NOMO-1 treated with DMSO at 0.1 percent for 48 hours (cell line): ENCODE measurements at regions not wholly inside any gene's neighbourhood (a gene's known extent, or its start where the extent isn't known, plus 50 kb on each side); places are given as distances from the start of the nearest gene placed in this dataset.
"Not testable (repeated sequence)": the region's sequence is repeated elsewhere in the genome, so short reads cannot be mapped to it uniquely, and the experiment has no call there.

Source experiments
- DNase-seq: peaks from one replicate; lab custom pipeline; 2025; ENCODE audit not compliant: unreplicated experiment; lab: John Stamatoyannopoulos, UW

DNA sequence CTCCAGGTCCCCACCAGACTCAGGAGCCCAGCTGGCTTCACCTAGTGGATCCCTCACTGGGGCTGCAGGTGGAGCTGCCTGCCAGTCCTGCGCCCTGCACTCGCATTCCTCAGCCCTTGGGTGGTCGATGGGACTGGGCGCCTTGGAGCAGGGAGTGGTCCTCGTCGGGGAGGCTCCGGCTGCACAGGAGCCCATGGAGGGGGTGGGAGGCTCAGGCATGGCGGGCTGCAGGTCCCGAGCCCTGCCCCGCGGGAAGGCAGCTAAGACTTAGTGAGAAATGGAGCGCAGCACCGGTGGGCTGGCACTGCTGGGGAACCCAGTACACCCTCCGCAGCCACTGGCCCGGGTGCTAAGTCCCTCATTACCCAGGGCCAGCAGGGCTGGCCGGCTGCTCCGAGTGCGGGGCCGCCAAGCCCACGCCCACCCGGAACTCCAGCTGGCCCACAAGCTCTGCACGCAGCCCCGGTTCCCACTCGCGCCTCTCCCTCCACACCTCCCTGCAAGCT lies 203.4 kb downstream of the DSC3 start:
- not testable (repeated sequence) for DNase-seq

GRCh38 chr18:30828700-30829099 lies 213.8 kb downstream of the DSC3 start:
- DNase-seq = no peak

DNA sequence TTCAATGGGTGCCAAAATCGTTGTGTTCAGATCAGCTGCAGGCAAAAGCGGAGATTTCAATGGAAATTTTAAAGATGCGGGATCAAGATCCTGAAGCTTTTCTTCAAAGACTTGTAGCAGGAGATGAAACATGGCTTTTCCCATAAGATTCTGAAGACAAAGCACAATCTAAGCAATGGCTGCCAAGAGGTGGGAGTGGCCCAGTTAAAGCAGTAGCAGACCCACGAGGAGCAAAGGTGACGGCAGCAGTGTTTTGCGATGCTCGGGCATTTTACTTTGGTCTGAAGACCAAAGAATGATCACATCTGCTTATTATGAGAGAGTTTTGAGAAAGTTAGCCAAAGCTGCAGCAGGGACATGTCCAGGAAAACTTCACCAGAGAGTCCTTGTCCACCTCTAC lies 222.9 kb downstream of the DSC3 start:
- no peak for DNase-seq

DNA sequence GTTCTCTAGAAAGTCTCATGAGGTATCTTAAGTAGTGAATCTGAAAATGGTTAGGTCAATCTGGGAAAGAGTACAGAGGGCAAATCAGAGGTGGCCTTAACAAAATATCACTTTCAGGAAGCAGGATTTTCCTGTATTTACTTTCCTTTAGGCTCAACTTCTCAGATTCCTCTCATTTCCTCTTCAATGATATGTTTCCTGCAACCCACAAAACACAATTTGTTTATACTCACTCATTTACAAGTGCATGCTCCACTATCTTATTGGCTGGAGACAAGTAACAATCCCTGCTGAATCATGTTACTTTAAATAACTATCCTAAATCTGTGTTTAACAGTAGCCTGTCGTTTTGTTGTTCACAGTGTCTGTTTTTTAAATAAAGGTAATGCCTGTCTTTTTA lies 228.1 kb downstream of the DSC3 start:
- DNase-seq = no peak

GRCh38 chr18:30811580-30811979 lies 231.0 kb downstream of the DSC3 start:
- no peak for DNase-seq

DNA sequence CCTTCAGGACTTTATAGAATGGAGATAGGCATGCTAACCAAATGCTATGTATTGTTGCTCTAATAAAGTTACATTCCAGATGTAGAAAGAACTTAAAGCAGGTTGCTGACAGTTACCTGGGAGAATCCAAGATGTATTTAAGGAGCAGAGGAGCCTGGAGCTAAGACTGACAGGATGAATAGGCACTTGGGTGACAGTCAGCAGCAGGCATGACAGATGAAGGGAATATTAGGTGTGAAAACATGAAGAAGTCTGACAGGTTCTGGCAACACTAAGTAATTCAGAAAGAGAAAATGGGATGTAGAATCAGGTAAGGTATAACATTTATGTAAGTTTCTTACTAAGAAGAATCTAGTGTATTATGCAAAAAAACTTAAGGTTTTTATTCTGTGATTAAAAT lies 232.0 kb downstream of the DSC3 start:
- DNase-seq = no peak

GRCh38 chr18:30806823-30807222 lies 235.7 kb downstream of the DSC3 start:
- no peak for DNase-seq

DNA sequence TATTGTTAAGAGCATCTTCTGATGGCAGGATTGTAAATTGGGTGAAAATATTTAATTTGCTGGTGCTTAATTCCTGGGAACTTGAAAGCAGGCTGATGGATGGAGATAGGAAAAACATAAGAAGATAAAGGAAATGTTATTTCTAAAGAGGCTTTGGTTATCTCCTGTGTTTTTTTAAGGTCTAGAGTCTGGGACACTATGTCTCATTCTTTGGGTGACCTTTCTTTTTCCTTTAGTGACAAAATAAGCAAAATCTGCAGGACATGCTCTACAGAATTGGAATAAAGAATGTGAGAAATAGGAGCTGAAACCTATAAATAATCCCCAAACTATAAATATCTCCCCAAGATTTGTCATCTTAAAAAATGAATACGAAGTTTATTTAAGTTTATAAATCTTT lies 241.7 kb downstream of the DSC3 start:
- no peak for DNase-seq

DNA sequence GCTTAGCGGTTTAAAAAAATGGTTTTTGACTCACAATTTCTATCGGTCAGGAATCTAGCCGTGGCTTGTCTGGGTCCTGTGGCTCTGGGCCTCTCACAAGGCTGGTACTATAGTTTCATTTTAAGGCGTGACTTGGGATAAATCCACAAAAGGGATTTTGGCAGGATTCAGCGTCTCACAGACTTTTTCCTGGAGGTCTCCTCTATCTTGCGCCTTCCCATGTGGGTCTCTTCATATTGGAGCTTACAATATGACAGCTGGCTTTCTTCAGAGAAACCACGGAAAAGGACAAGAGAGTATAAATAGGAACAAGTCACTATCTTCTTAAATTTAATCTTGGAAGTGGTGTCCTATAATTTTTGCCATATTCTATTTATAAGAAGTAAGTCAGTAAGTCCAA lies 250.5 kb downstream of the DSC3 start:
- no peak for DNase-seq

DNA sequence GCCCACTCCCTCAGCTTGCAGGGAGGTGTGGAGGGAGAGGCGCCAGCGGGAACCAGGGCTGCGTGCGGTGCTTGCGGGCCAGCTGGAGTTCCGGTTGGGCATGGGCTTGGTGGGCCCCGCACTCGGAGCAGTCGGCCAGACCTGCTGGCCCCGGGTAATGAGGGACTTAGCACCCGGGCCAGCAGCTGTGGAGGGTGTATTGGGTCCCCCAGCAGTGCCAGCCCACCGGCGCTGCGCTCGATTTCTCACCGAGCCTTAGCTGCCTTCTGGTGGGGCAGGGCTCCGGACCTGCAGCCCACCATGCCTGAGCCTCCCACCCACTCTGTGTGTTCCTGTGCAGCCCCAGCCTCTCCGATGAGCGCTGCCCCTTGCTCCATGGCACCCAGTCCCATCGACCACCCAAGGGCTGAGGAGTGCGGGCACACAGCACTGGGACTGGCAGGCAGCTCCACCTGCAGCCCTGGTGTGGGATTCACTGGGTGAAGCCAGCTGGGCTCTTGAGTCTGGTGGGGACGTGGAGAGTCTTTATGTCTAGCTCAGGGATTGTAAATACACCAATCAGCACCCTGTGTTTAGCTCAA lies 254.0 kb downstream of the DSC3 start:
- not testable (repeated sequence) for DNase-seq

- no peak for DNase-seq
These were observed 255.1 kb downstream of the DSC3 start for GRCh38 chr18:30787410-30787809.

DNA sequence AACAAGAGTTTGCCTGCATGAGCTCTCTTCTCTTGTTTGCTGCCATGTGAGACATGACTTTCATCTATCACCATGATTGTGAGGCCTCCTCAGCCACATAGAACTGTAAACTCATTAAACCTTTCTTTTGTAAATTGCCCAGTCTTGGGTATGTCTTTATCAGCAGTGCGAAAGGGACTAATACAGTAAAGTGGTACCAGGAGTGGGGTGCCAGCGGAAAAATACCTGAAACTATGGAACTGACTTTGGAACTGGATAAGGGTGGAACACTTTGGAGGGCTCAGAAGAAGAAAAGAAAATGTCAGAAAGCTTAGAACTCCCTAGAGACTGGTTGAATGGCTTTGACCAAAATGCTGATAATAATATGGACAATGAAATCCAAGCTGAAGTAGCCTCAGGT lies 260.9 kb downstream of the DSC3 start:
- DNase-seq = no peak

GRCh38 chr18:30775629-30776028 lies 266.9 kb downstream of the DSC3 start:
- no peak for DNase-seq

GRCh38 chr18:30772170-30772569 lies 270.4 kb downstream of the DSC3 start:
- not testable (repeated sequence) for DNase-seq

GRCh38 chr18:30766053-30766452 lies 276.5 kb downstream of the DSC3 start:
- no peak for DNase-seq

GRCh38 chr18:30765247-30765646 lies 277.3 kb downstream of the DSC3 start:
- no peak for DNase-seq

DNA sequence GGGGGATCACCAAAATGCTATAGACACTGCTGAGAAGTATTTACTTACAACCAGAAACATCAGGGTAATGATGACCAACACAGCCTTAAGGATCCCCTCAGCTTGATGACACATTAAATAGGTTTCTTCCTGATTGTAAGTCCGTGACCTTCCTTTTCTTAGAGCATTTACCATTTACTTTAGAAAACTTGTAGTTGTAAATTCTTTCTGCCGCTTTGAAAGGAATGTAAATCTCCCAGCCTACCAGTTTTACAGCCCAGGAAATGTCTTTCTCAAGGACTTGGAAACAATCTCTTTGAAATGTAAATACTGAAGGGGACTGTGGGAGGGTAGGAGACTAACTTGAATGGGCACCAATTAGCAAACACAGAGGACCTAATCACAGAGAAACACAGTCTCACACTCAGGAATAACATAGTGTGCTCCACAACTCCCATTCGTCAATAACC lies 278.6 kb downstream of the DSC3 start:
- no peak for DNase-seq

DNA sequence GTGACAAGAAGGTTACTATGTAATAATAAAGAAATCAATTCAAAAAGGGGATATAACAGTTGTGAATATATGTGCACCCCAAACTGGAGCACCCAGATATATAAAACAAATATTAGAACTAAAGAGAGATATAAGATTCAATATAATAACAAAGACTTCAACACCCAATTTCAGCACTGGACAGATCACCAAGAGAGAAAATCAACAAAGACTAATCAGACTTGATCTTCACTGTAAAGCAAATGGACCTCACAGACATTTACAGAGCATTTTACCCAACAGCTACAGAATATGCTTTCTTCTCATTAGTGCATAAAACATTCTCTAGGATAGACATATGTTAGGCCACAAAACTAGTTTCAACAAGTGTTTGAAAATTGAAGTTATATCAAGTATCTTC lies 287.7 kb downstream of the DSC3 start:
- DNase-seq = no peak

GRCh38 chr18:30748541-30748940 lies 294.0 kb downstream of the DSC3 start:
- peak; percentile 91 for DNase-seq

- no peak for DNase-seq
These were observed 296.3 kb downstream of the DSC3 start for GRCh38 chr18:30746224-30746623.

DNA sequence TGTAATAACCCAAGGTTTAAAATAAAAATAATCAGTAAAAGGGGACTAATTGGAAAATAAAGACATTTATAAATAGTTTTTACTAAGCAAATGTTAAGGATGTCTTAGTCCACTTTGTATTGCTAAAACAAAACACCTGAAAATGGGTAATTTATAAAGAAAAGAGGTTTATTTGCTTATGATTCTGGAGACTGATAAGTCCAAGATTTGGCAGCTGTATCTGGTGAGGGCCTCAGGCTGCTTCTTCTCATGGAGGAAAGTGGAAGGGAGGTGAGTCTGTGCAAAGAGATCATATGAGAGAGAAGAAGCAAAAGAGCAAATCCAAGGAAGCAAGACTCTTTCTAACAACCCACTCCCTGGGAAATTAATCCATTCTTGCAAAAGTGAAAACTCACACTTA lies 299.5 kb downstream of the DSC3 start:
- DNase-seq = no peak

GRCh38 chr18:30730915-30731314 lies 311.6 kb downstream of the DSC3 start:
- no peak for DNase-seq

DNA sequence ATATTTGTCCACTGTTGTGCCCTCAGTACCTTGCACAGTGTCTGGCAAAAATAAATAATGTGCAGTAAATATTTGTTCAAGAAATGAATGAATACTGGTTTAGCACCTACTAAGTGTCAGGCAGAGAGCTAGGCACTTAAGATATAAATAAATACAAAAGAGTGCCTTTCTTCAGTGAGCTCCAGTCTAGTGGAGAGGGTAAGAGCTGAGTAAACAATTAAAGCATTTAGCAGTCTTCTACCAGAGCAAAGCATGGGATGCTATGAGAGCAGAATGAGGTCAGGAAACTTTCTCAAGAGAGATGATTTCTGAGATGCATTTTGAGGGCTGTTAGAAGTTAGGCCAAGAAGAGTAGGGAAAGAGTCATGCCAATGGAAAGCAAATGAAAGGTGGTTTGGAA lies 314.7 kb downstream of the DSC3 start:
- DNase-seq = no peak
